Mesenchymal stem cell (in vitro differentiated cells and primary cell): ENCODE measurements at regions not wholly inside any gene's neighbourhood (a gene's known extent, or its start where the extent isn't known, plus 50 kb on each side); places are given as distances from the start of the nearest gene placed in this dataset.

Experiments
- DNase-seq: peaks from one replicate; pipeline ENCODE4 v3.0.0-alpha.2; 2013
- H2AFZ ChIP-seq: one replicate; pipeline ENCODE4 v1.6.1; 2013; ENCODE audit warnings: low read depth, mild to moderate bottlenecking, control low read depth, inconsistent platforms, low read length, moderate library complexity
- H2AK5ac ChIP-seq: 2 replicates; pipeline ENCODE4 v1.6.1; 2013; ENCODE audit warnings: low read length, moderate library complexity, mild to moderate bottlenecking, inconsistent platforms; ENCODE audit not compliant: severe bottlenecking
- H2BK120ac ChIP-seq: one replicate; pipeline ENCODE4 v1.6.1; 2013; ENCODE audit warnings: low read depth, mild to moderate bottlenecking, inconsistent platforms, low read length, moderate library complexity
- H2BK12ac ChIP-seq, 2 experiments: one replicate each; pipeline ENCODE4 v1.6.1; 2013; ENCODE audit warnings: inconsistent platforms in 2 of 2, low read length in 2 of 2, mild to moderate bottlenecking in 2 of 2, moderate library complexity in 2 of 2, control low read depth in 1 of 2
- H2BK15ac ChIP-seq: one replicate; pipeline ENCODE4 v1.6.1; 2013; ENCODE audit warnings: mild to moderate bottlenecking, low read depth, inconsistent platforms; ENCODE audit not compliant: poor library complexity, severe bottlenecking
- H2BK5ac ChIP-seq: 2 replicates; pipeline ENCODE4 v1.6.1; 2013; ENCODE audit warnings: low read depth, mild to moderate bottlenecking, low read length, control low read depth, inconsistent platforms; ENCODE audit not compliant: poor library complexity, severe bottlenecking
- H3K14ac ChIP-seq, 2 experiments: one replicate each; pipeline ENCODE4 v1.6.1; 2013; ENCODE audit warnings: inconsistent platforms in 2 of 2, low read length in 2 of 2, control low read depth in 1 of 2, mild to moderate bottlenecking in 1 of 2, moderate library complexity in 1 of 2
- H3K18ac ChIP-seq, 2 experiments: one replicate each; pipeline ENCODE4 v1.6.1; 2013; ENCODE audit warnings: inconsistent platforms in 2 of 2, low read length in 2 of 2, control low read depth in 1 of 2, low read depth in 1 of 2, mild to moderate bottlenecking in 1 of 2
- H3K23ac ChIP-seq, 2 experiments: one replicate each; pipeline ENCODE4 v1.6.1; 2013; ENCODE audit warnings: inconsistent platforms in 2 of 2, low read length in 2 of 2, mild to moderate bottlenecking in 2 of 2, moderate library complexity in 2 of 2, control low read depth in 1 of 2
- H3K27ac ChIP-seq: 2 replicates; pipeline ENCODE4 v1.5.1; 2013; ENCODE audit warnings: mild to moderate bottlenecking, moderate library complexity, low read length, control low read depth, inconsistent platforms; ENCODE audit not compliant: poor library complexity, severe bottlenecking
- H3K27me3 ChIP-seq, 2 experiments: 2 replicates each; pipeline versions ENCODE4 v1.6.1 to v1.7.0; 2013; ENCODE audit warnings: low read length in 2 of 2, mild to moderate bottlenecking in 2 of 2, moderate library complexity in 2 of 2, control low read depth in 1 of 2, inconsistent platforms in 1 of 2; ENCODE audit not compliant: control insufficient read depth in 1 of 2, insufficient read depth in 1 of 2
- H3K36me3 ChIP-seq, 2 experiments: 2 replicates each; pipeline versions ENCODE4 v1.6.1 to v1.7.0; 2013; ENCODE audit warnings: low read length in 2 of 2, control low read depth in 1 of 2, inconsistent platforms in 1 of 2, low read depth in 1 of 2, mild to moderate bottlenecking in 1 of 2; ENCODE audit not compliant: insufficient read depth in 2 of 2, control insufficient read depth in 1 of 2
- H3K4ac ChIP-seq, 2 experiments: one replicate each; pipeline ENCODE4 v1.6.1; 2013; ENCODE audit warnings: inconsistent platforms in 2 of 2, low read length in 2 of 2, mild to moderate bottlenecking in 2 of 2, moderate library complexity in 2 of 2, control low read depth in 1 of 2, low read depth in 1 of 2
- H3K4me1 ChIP-seq: 2 replicates; pipeline ENCODE4 v1.6.1; 2013; ENCODE audit warnings: low read depth, low read length, control low read depth; ENCODE audit not compliant: control insufficient read depth, insufficient read depth
- H3K4me2 ChIP-seq: 2 replicates; pipeline ENCODE4 v1.6.1; 2013; ENCODE audit warnings: low read length, mild to moderate bottlenecking, inconsistent platforms; ENCODE audit not compliant: poor library complexity, severe bottlenecking
- H3K4me3 ChIP-seq, 2 experiments: 2 replicates each; pipeline versions ENCODE4 v1.5.1 to v1.7.0; 2013; ENCODE audit warnings: low read length in 2 of 2, mild to moderate bottlenecking in 2 of 2, control low read depth in 1 of 2, low read depth in 1 of 2; ENCODE audit not compliant: insufficient read depth in 1 of 2
- H3K79me1 ChIP-seq: replicated peaks from 2 replicates; pipeline ENCODE4 v1.6.1; 2013; ENCODE audit warnings: mild to moderate bottlenecking, control low read depth, low read length, inconsistent platforms; ENCODE audit not compliant: poor library complexity, severe bottlenecking
- H3K9ac ChIP-seq: 2 replicates; pipeline ENCODE4 v1.7.0; 2013; ENCODE audit warnings: mild to moderate bottlenecking, low read length, moderate library complexity
- H3K9me3 ChIP-seq: 2 replicates; pipeline ENCODE4 v1.7.0; 2013; ENCODE audit warnings: mild to moderate bottlenecking, low read length; ENCODE audit not compliant: control insufficient read depth
- H4K8ac ChIP-seq: one replicate; pipeline ENCODE4 v1.6.1; 2013; ENCODE audit warnings: inconsistent platforms, mild to moderate bottlenecking, low read length, moderate library complexity
- H4K91ac ChIP-seq: one replicate; pipeline ENCODE4 v1.6.1; 2013; ENCODE audit warnings: mild to moderate bottlenecking, low read length, inconsistent platforms
- WGBS: methylation state at CpG from one replicate; pipeline ENCODE4 v1.1.7; 2013; ENCODE audit warnings: mixed read lengths; 5-methylcytosine and 5-hydroxymethylcytosine counted together

DNA sequence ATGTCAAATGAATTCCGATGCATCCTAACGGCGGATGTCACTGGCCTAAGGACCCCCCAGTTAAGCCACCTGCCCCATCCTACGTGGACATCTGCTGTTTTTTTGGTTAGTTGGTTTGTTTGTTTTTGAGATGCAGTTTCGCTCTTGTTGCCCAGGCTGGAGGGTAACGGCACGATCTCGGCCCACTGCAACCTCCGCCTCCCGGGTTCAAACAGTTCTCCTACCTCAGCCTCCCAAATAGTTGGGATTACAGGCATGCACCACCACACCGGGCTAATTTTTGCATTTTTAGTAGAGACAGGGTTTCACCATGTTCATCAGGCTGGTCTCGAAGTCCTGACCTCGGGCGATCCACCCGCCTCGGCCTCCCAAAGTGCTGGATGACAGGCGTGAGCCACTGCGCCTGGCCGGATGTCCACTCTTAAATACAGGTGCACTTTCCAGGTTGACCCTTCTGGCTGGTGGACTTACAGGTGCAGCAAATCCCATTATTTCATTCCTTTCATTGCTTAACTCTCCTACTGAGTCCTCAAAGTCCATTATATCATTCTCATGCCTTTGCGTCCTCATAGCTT lies 206.2 kb downstream of the CRLF2 start:
- no peaks in the 10 kb centered on the region for H3K79me1 ChIP-seq
- no peak overlapping the region for H2AK5ac ChIP-seq
- no peak overlapping the region for H3K4ac ChIP-seq
- WGBS = 93% methylated on average over 18 of the region's 20 CpGs
- H4K8ac ChIP-seq = no peak overlapping the region
- no peak overlapping the region for H2BK5ac ChIP-seq
- no peaks in the 10 kb centered on the region for H3K9me3 ChIP-seq
- H3K27ac ChIP-seq = no peak overlapping the region
- no peak overlapping the region for H4K91ac ChIP-seq
- H3K18ac ChIP-seq = no peak overlapping the region
- H3K4me3 ChIP-seq = no peak overlapping the region
- no peak overlapping the region for H3K4me2 ChIP-seq
- H3K9ac ChIP-seq = no peak overlapping the region
- no peaks in the 10 kb centered on the region for H3K27me3 ChIP-seq
- H3K14ac ChIP-seq = no peak overlapping the region
- no peak overlapping the region for H2BK120ac ChIP-seq
- DNase-seq = no peak
- H2BK12ac ChIP-seq = no peak overlapping the region
- no peak overlapping the region for H2BK15ac ChIP-seq
- H3K23ac ChIP-seq = no peak overlapping the region
- H2AFZ ChIP-seq = no peak overlapping the region
- no peaks in the 10 kb centered on the region for H3K36me3 ChIP-seq
- H3K4me1 ChIP-seq = no peaks in the 10 kb centered on the region

DNA sequence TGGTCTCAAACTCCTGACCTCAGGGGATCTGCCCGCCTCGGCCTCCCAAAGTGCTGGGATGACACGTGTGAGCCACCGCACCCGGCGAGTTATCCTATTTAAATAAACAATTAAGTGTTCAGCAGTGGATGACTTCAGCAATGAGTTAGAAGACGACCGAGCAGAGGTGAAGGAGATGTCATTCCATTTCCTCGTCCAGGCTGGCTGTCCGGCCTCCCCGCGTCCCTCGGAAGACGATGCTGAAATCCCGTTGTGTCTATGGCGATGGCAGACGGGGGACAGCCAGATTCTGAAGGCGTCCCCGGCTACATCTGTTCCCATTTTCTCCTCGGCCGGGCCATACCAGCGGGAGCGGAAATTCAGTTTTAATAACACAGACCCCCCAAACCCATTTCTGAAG lies 209.8 kb downstream of the CRLF2 start:
- no peak overlapping the region for H2BK12ac ChIP-seq
- DNase-seq = no peak
- H4K8ac ChIP-seq = no peak overlapping the region
- 88% methylated on average over 17 of the region's 23 CpGs for WGBS
- H2AFZ ChIP-seq = no peak overlapping the region
- H2BK120ac ChIP-seq = no peak overlapping the region
- H3K79me1 ChIP-seq = no peaks in the 10 kb centered on the region
- H2BK5ac ChIP-seq = no peak overlapping the region
- no peaks in the 10 kb centered on the region for H3K27me3 ChIP-seq
- H3K18ac ChIP-seq = no peak overlapping the region
- no peaks in the 10 kb centered on the region for H3K36me3 ChIP-seq
- no peak overlapping the region for H3K14ac ChIP-seq
- H3K4ac ChIP-seq = no peak overlapping the region
- no peak overlapping the region for H3K27ac ChIP-seq
- H3K4me3 ChIP-seq = no peak overlapping the region
- no peaks in the 10 kb centered on the region for H3K9me3 ChIP-seq
- H2BK15ac ChIP-seq = no peak overlapping the region
- no peak overlapping the region for H2AK5ac ChIP-seq
- no peak overlapping the region for H3K4me2 ChIP-seq
- no peaks in the 10 kb centered on the region for H3K4me1 ChIP-seq
- H4K91ac ChIP-seq = no peak overlapping the region
- H3K23ac ChIP-seq = no peak overlapping the region
- no peak overlapping the region for H3K9ac ChIP-seq

DNA sequence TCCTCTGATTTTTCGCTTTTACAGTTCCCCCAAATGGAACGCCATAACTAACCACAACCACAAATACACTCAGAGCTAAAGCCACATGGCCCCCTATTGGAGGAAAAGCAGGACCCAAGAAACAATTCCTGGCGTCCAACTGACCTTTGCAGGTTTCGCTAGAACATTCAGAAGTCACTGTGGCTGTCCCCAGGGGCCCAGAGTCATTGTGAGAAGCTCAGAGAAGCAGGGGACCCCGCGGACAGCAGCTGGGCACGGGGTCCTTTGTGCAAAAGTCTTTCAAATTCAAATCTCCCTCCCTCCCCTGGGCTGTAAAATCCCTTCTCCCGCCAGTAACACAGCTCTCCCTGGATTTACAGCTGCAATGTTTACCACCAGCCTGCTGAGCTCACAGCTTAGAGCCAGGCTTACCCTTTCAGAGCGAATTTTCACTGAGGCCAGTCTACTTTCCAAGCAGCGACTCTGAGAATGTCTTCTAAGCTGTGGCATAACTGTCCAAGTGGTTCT lies 214.8 kb downstream of the CRLF2 start:
- H3K23ac ChIP-seq = no peak overlapping the region
- 19% methylated on average over 10 of the region's 10 CpGs for WGBS
- no peak for DNase-seq
- H4K8ac ChIP-seq = no peak overlapping the region
- no peak overlapping the region for H3K14ac ChIP-seq
- H4K91ac ChIP-seq = no peak overlapping the region
- no peaks in the 10 kb centered on the region for H3K36me3 ChIP-seq
- H2AK5ac ChIP-seq = no peak overlapping the region
- no peaks in the 10 kb centered on the region for H3K9me3 ChIP-seq
- H3K79me1 ChIP-seq = no peaks in the 10 kb centered on the region
- H3K4me3 ChIP-seq = no peak overlapping the region
- H3K27me3 ChIP-seq = no peaks in the 10 kb centered on the region
- H2BK120ac ChIP-seq = no peak overlapping the region
- no peaks in the 10 kb centered on the region for H3K4me1 ChIP-seq
- H2BK15ac ChIP-seq = no peak overlapping the region
- H3K9ac ChIP-seq = no peak overlapping the region
- no peak overlapping the region for H3K18ac ChIP-seq
- no peak overlapping the region for H3K27ac ChIP-seq
- no peak overlapping the region for H2BK5ac ChIP-seq
- H2BK12ac ChIP-seq = no peak overlapping the region
- no peak overlapping the region for H3K4ac ChIP-seq
- H3K4me2 ChIP-seq = no peak overlapping the region
- H2AFZ ChIP-seq = no peak overlapping the region

DNA sequence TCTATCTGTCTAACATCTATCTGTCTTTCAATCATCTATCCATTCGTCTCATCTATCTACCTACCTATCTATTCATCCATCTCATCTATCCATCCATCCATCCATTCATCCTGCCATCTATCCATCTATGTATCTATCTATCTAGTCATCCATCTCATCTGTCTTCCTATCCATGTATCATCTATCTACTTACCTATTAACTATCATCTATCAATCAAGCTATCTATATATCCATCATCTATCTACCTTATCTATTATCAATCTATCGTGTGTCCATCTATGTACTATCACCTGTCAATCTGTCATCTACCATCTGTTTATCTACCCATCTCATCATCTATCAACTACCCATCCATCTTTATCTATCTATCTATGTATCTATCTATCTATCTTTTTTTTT lies 217.7 kb downstream of the CRLF2 start:
- Histone ChIP-seq H2AFZ (no peak overlapping the region), H2BK12ac (no peak overlapping the region), H4K91ac (no peak overlapping the region), H2AK5ac (no peak overlapping the region), H2BK5ac (no peak overlapping the region), H3K79me1 (no peaks in the 10 kb centered on the region), H3K4me1 (no peaks in the 10 kb centered on the region), H2BK15ac (no peak overlapping the region), H3K27ac (no peak overlapping the region), H3K23ac (no peak overlapping the region), H3K27me3 (no peaks in the 10 kb centered on the region), H3K9me3 (no peaks in the 10 kb centered on the region), H3K4me2 (no peak overlapping the region), H2BK120ac (no peak overlapping the region), H3K18ac (no peak overlapping the region), H3K14ac (no peak overlapping the region), H3K4me3 (no peak overlapping the region), H3K36me3 (no peaks in the 10 kb centered on the region), H3K4ac (no peak overlapping the region), H4K8ac (no peak overlapping the region), H3K9ac (no peak overlapping the region)
- DNase-seq = no peak
- WGBS = 85% methylated on average over 2 of the region's 2 CpGs
